ENCODE measurements at regions not wholly inside any gene's neighbourhood (a gene's known extent, or its start where the extent isn't known, plus 50 kb on each side); places are given as distances from the start of the nearest gene placed in this dataset.

- POLR2A ChIA-PET: interaction anchor here (0.5 kb wide), 1 partner anchor 323 kb away, joined by 10 read pairs; no protein-coding TSS in a partner anchor
- Histone ChIP-seq H3K4me3 (ENCODE audit: low read depth in 2 of 2, low read length in 2 of 2) (no peak overlapping the region), H3K27ac (ENCODE audit: low read length) (no peak overlapping the region), H3K9me3 (ENCODE audit: control insufficient read depth, insufficient read depth, low read depth, low read length) (no peaks in the 10 kb centered on the region), H3K4me1 (ENCODE audit: control insufficient read depth, insufficient read depth, low read length) (no peaks in the 10 kb centered on the region), H3K36me3 (ENCODE audit: control insufficient read depth, insufficient read depth, low read length) (no peaks in the 10 kb centered on the region), H3K27me3 (ENCODE audit: control insufficient read depth, insufficient read depth, low read length) (peaks cover 7% of the 10 kb centered on the region)
- CTCF ChIA-PET: no interaction called here
- intact Hi-C loops (cut with micrococcal nuclease; ENCODE audit: unreplicated experiment): no loop called here
- in situ Hi-C loops (cut with HindIII; ENCODE audit: low pct_unique_long_range_greater_than_20kb, low sequenced_read_pairs): no loop called here
- no TSS peak for BruUV-seq (replicated peaks)
- TF ChIP-seq REST (IDR thresholded peaks at IDR 0.05; ENCODE audit: insufficient read depth in 1 of 2, low read depth in 2 of 2, low read length in 1 of 2): no peak
- TF ChIP-seq TCF7L2 (IDR thresholded peaks at IDR 0.05; ENCODE audit: low read depth, low read length): no peak
- no peak for TF ChIP-seq CTCF (IDR thresholded peaks at IDR 0.05)
- TF ChIP-seq POLR2AphosphoS5 (IDR thresholded peaks at IDR 0.05; ENCODE audit: low read depth, low read length): no peak
- TF ChIP-seq SIN3A (IDR thresholded peaks at IDR 0.05; ENCODE audit: borderline replicate concordance, insufficient read depth, low read depth, low read length): no peak
- DNase-seq (ENCODE audit: low read depth, low spot score): no peak
- no peak for ATAC-seq
These were observed 391.2 kb upstream of the HNRNPA3 start for GRCh38 chr2:176821350-176821749.

- no peak for TF ChIP-seq TCF7L2 (IDR thresholded peaks at IDR 0.05; ENCODE audit: low read depth, low read length)
- TF ChIP-seq POLR2AphosphoS5 (IDR thresholded peaks at IDR 0.05; ENCODE audit: low read depth, low read length): no peak
- no peak for TF ChIP-seq CTCF (IDR thresholded peaks at IDR 0.05)
- TF ChIP-seq REST (IDR thresholded peaks at IDR 0.05; ENCODE audit: insufficient read depth in 1 of 2, low read depth in 2 of 2, low read length in 1 of 2): no peak
- TF ChIP-seq SIN3A (IDR thresholded peaks at IDR 0.05; ENCODE audit: borderline replicate concordance, insufficient read depth, low read depth, low read length): no peak
- Histone ChIP-seq H3K9me3 (ENCODE audit: control insufficient read depth, insufficient read depth, low read depth, low read length) (no peaks in the 10 kb centered on the region), H3K4me3 (ENCODE audit: low read depth in 2 of 2, low read length in 2 of 2) (no peak overlapping the region), H3K27me3 (ENCODE audit: control insufficient read depth, insufficient read depth, low read length) (peaks cover 9% of the 10 kb centered on the region), H3K4me1 (ENCODE audit: control insufficient read depth, insufficient read depth, low read length) (no peaks in the 10 kb centered on the region), H3K27ac (ENCODE audit: low read length) (no peak overlapping the region), H3K36me3 (ENCODE audit: control insufficient read depth, insufficient read depth, low read length) (no peaks in the 10 kb centered on the region)
- ATAC-seq (no peak), DNase-seq (ENCODE audit: low read depth, low spot score) (no peak)
- POLR2A ChIA-PET: interaction anchor here (0.5 kb wide), 1 partner anchor 323 kb away, joined by 10 read pairs; no protein-coding TSS in a partner anchor
- in situ Hi-C loops (cut with HindIII; ENCODE audit: low pct_unique_long_range_greater_than_20kb, low sequenced_read_pairs) (no loop called here), intact Hi-C loops (cut with micrococcal nuclease; ENCODE audit: unreplicated experiment) (no loop called here)
- BruUV-seq (replicated peaks): no TSS peak
- CTCF ChIA-PET: no interaction called here
These were observed 390.5 kb upstream of the HNRNPA3 start for GRCh38 chr2:176822060-176822459.
